ENCODE measurements at regions not wholly inside any gene's neighbourhood (a gene's known extent, or its start where the extent isn't known, plus 50 kb on each side); places are given as distances from the start of the nearest gene placed in this dataset.

DNA sequence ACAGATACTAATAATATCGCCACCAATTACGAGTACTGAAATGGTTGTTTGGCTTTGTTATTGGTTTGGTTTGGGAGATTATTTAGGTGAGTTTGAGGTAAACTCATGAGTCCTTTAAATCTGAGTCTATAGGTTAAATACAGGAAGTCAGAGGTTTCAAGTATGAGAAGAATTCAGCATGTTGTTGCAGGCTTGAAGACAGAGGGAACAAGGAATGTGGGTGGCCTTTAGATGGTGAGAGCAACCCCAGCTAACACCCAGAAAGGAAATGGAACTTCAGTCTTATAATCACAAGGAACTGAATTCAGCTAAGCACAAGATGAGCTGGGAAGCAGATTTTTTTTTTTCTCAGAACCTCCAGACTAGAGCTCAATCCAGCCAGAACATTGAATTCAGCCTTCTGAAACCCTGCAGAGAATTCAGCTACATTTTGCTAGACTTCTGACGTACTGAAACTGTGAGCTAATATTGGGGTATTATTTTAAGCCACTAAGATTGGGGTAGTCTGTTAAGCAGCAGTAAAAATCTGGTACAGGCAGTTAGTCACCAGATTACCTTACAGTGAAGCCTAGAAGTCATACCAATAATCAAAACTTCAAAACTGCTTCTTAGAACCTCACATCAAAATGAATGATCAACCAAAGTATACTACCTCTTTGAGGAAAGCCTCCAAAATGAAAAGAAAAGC lies 216.0 kb upstream of the PUM3 start:
- intact Hi-C loops (cut with DNase I; ENCODE audit: low total_unique reads) (no loop called here), in situ Hi-C loops (cut with MboI; ENCODE audit: low sequenced_read_pairs in 4 of 4) (no loop called here)
- H3K36me3 ChIP-seq = no peaks in the 10 kb centered on the region
- DNase-seq = no peak
- ATAC-seq = no peak
- H3K9me3 ChIP-seq = no peaks in the 10 kb centered on the region
- no peak overlapping the region for H3K27ac ChIP-seq
- H3K4me3 ChIP-seq = no peak overlapping the region
- no peaks in the 10 kb centered on the region for H3K4me1 ChIP-seq
- no peaks in the 10 kb centered on the region for H3K27me3 ChIP-seq
- TF ChIP-seq, protein P1, sequence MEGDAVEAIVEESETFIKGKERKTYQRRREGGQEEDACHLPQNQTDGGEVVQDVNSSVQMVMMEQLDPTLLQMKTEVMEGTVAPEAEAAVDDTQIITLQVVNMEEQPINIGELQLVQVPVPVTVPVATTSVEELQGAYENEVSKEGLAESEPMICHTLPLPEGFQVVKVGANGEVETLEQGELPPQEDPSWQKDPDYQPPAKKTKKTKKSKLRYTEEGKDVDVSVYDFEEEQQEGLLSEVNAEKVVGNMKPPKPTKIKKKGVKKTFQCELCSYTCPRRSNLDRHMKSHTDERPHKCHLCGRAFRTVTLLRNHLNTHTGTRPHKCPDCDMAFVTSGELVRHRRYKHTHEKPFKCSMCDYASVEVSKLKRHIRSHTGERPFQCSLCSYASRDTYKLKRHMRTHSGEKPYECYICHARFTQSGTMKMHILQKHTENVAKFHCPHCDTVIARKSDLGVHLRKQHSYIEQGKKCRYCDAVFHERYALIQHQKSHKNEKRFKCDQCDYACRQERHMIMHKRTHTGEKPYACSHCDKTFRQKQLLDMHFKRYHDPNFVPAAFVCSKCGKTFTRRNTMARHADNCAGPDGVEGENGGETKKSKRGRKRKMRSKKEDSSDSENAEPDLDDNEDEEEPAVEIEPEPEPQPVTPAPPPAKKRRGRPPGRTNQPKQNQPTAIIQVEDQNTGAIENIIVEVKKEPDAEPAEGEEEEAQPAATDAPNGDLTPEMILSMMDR (IDR thresholded peaks at IDR 0.05 in 4 of 5, conservative IDR thresholded peaks at IDR 0.05 in 1 of 5) = no peak
- no peak for TF ChIP-seq POLR2A (IDR thresholded peaks at IDR 0.05)

DNA sequence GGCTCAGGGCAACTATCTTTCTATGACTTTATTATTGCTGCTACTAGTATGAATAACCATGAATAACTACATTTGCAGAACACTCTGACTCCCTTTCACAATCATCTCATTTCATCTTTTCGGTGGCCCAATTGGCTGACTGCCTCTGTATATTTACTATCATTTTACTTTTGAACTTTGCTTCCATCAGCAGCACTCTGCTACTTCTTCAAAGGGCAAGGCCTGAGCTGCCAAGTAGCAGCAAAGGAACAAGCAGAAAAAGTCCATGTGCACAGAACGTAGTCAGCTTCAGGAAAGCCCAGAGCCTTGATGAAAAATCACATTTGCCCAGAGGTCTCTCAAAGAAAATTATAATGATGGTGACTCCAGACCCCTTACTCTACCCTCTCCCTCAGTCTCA lies 214.5 kb upstream of the PUM3 start:
- intact Hi-C loops (cut with DNase I; ENCODE audit: low total_unique reads) = no loop called here
- Histone ChIP-seq H3K27me3 (no peaks in the 10 kb centered on the region), H3K4me3 (no peak overlapping the region), H3K36me3 (no peaks in the 10 kb centered on the region), H3K4me1 (no peaks in the 10 kb centered on the region), H3K9me3 (no peaks in the 10 kb centered on the region), H3K27ac (no peak overlapping the region)
- no peak for DNase-seq
- in situ Hi-C loops (cut with MboI; ENCODE audit: low sequenced_read_pairs in 4 of 4) = no loop called here
- no peak for TF ChIP-seq POLR2A (IDR thresholded peaks at IDR 0.05)
- TF ChIP-seq, protein P1 (IDR thresholded peaks at IDR 0.05 in 4 of 5, conservative IDR thresholded peaks at IDR 0.05 in 1 of 5) = no peak
- ATAC-seq = no peak

DNA sequence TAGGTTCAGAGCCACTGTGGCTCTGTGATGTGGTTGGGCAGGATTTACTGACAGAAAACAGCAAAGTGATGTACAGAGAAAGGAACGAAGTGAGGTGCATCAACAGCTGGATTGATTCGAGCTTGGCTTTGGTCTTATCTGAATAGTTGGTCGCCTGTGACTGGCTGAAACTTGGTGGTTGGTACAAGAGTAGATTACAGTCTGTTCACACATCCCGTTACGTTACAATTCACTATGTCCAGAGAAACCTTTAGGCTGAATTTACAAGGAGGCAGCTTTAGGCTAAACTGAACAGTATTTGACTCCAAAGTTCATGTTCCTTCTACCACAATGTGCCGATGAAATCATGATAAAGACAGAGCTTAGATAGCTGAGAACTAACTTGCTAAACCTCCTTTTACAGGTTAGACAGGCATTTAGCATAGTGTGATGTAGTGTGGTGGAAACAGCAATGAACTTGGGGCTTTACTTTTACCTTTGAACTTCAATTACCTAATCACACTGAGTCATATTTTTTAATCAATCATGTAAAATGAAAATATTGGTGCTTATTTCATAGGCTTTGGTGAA lies 210.2 kb upstream of the PUM3 start:
- TF ChIP-seq POLR2A (IDR thresholded peaks at IDR 0.05) = no peak
- TF ChIP-seq, protein P1 (IDR thresholded peaks at IDR 0.05 in 4 of 5, conservative IDR thresholded peaks at IDR 0.05 in 1 of 5) = no peak
- ATAC-seq (no peak), DNase-seq (no peak)
- no peaks in the 10 kb centered on the region for H3K9me3 ChIP-seq
- H3K4me1 ChIP-seq = no peaks in the 10 kb centered on the region
- H3K36me3 ChIP-seq = no peaks in the 10 kb centered on the region
- no peaks in the 10 kb centered on the region for H3K27me3 ChIP-seq
- in situ Hi-C loops (cut with MboI; ENCODE audit: low sequenced_read_pairs in 4 of 4) = no loop called here
- intact Hi-C loops (cut with DNase I; ENCODE audit: low total_unique reads) = no loop called here
- H3K4me3 ChIP-seq = no peak overlapping the region
- H3K27ac ChIP-seq = no peak overlapping the region

DNA sequence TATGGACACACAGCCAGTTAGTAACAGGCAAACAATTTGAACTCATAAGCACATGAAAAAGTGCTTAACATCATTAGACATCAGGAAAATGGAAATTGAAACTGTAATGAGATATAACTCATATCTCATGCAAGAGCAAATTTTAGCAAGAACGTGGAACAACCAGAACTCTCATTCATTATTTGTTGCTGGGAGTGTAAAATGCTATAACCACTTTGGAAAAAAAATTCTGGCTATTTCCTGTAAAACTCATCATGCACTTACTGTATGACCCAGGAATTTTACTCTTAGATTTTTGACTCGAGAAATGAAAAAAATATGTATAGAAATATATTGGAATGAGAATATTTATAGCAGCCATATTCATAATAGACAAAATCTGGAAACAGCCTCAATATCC lies 205.7 kb upstream of the PUM3 start:
- H3K27me3 ChIP-seq = no peaks in the 10 kb centered on the region
- H3K4me3 ChIP-seq = no peak overlapping the region
- H3K36me3 ChIP-seq = no peaks in the 10 kb centered on the region
- ATAC-seq (no peak), DNase-seq (no peak)
- H3K9me3 ChIP-seq = no peaks in the 10 kb centered on the region
- in situ Hi-C loops (cut with MboI; ENCODE audit: low sequenced_read_pairs in 4 of 4) (no loop called here), intact Hi-C loops (cut with DNase I; ENCODE audit: low total_unique reads) (no loop called here)
- no peaks in the 10 kb centered on the region for H3K4me1 ChIP-seq
- no peak overlapping the region for H3K27ac ChIP-seq
- no peak for TF ChIP-seq POLR2A (IDR thresholded peaks at IDR 0.05)
- TF ChIP-seq, protein P1 (IDR thresholded peaks at IDR 0.05 in 4 of 5, conservative IDR thresholded peaks at IDR 0.05 in 1 of 5) = no peak

All from gastrocnemius medialis (tissue), 4 donors.